ENCODE measurements at regions not wholly inside any gene's neighbourhood (a gene's known extent, or its start where the extent isn't known, plus 50 kb on each side); places are given as distances from the start of the nearest gene placed in this dataset.

GRCh38 chr4:121237069-121237399, 72.9 kb upstream of the TNIP3 start:
- Histone ChIP-seq H3K9me3 (no peaks in the 10 kb centered on the region), H3K4me3 (no peak overlapping the region), H3K27ac (no peak overlapping the region), H3K36me3 (no peaks in the 10 kb centered on the region), H3K4me1 (no peaks in the 10 kb centered on the region), H3K27me3 (no peaks in the 10 kb centered on the region)
- no peak for TF ChIP-seq CTCF (IDR thresholded peaks at IDR 0.05)
- intact Hi-C loops (cut with DNase I; ENCODE audit: low total_unique reads), result no loop called here
- no peak for DNase-seq

GRCh38 chr4:121236353-121237068, 72.4 kb upstream of the TNIP3 start:
- TF ChIP-seq CTCF (IDR thresholded peaks at IDR 0.05), result no peak
- no peak for DNase-seq
- Histone ChIP-seq H3K9me3 (no peaks in the 10 kb centered on the region), H3K27me3 (no peaks in the 10 kb centered on the region), H3K4me1 (no peaks in the 10 kb centered on the region), H3K27ac (no peak overlapping the region), H3K4me3 (no peak overlapping the region), H3K36me3 (no peaks in the 10 kb centered on the region)
- intact Hi-C loops (cut with DNase I; ENCODE audit: low total_unique reads), result no loop called here

GRCh38 chr4:121233982-121234381, 69.9 kb upstream of the TNIP3 start:
- TF ChIP-seq CTCF (IDR thresholded peaks at IDR 0.05), result no peak
- no peaks in the 10 kb centered on the region for H3K9me3 ChIP-seq

GRCh38 chr4:121229993-121230392, 65.9 kb upstream of the TNIP3 start:
- H3K4me3 ChIP-seq, result no peak overlapping the region
- no peaks in the 10 kb centered on the region for H3K36me3 ChIP-seq
- DNase-seq, result no peak
- no peak overlapping the region for H3K27ac ChIP-seq
- no peaks in the 10 kb centered on the region for H3K27me3 ChIP-seq
- H3K4me1 ChIP-seq, result no peaks in the 10 kb centered on the region
- no peak for TF ChIP-seq CTCF (IDR thresholded peaks at IDR 0.05)
- no peaks in the 10 kb centered on the region for H3K9me3 ChIP-seq
- intact Hi-C loops (cut with DNase I; ENCODE audit: low total_unique reads), result no loop called here

More at GRCh38 chr4:121233982-121234381, 69.9 kb upstream of the TNIP3 start:
- Histone ChIP-seq H3K4me1 (no peaks in the 10 kb centered on the region), H3K27me3 (no peaks in the 10 kb centered on the region), H3K4me3 (no peak overlapping the region), H3K36me3 (no peaks in the 10 kb centered on the region), H3K27ac (no peak overlapping the region)
- intact Hi-C loops (cut with DNase I; ENCODE audit: low total_unique reads), result no loop called here
- no peak for DNase-seq

GRCh38 chr4:121228848-121229247, 64.7 kb upstream of the TNIP3 start:
- Histone ChIP-seq H3K27ac (no peak overlapping the region), H3K36me3 (no peaks in the 10 kb centered on the region), H3K4me1 (no peaks in the 10 kb centered on the region), H3K9me3 (no peaks in the 10 kb centered on the region), H3K27me3 (no peaks in the 10 kb centered on the region), H3K4me3 (no peak overlapping the region)
- TF ChIP-seq CTCF (IDR thresholded peaks at IDR 0.05), result no peak
- DNase-seq, result no peak
- intact Hi-C loops (cut with DNase I; ENCODE audit: low total_unique reads), result no loop called here

- intact Hi-C loops (cut with DNase I; ENCODE audit: low total_unique reads), result no loop called here
- Histone ChIP-seq H3K4me3 (no peak overlapping the region), H3K27ac (no peak overlapping the region), H3K4me1 (no peaks in the 10 kb centered on the region), H3K36me3 (no peaks in the 10 kb centered on the region), H3K9me3 (no peaks in the 10 kb centered on the region), H3K27me3 (no peaks in the 10 kb centered on the region)
- no peak for TF ChIP-seq CTCF (IDR thresholded peaks at IDR 0.05)
- no peak for DNase-seq
Measured at GRCh38 chr4:121227341-121227792, 63.2 kb upstream of the TNIP3 start.

Measured in tibial artery (tissue), 4 donors.